ENCODE measurements at regions not wholly inside any gene's neighbourhood (a gene's known extent, or its start where the extent isn't known, plus 50 kb on each side); places are given as distances from the start of the nearest gene placed in this dataset.

GRCh38 chr2:193333539-193333938, 1138.8 kb upstream of the TMEFF2 start:
- Histone ChIP-seq H3K27ac (ENCODE audit: low read depth, low read length) (no peak overlapping the region), H3K56ac (replicated peaks; ENCODE audit: insufficient read length, low read depth, low read length) (no peak overlapping the region), H3K27me3 (replicated peaks in 1 of 4; ENCODE audit: control insufficient read depth in 3 of 4, extremely low read depth in 1 of 4, insufficient read depth in 3 of 4, low read length in 3 of 4) (no peaks in the 10 kb centered on the region), H4K5ac (ENCODE audit: insufficient read length, low read depth, low read length) (no peak overlapping the region), H3K9me3 (ENCODE audit: insufficient read depth in 2 of 2, low read depth in 1 of 2, low read length in 1 of 2) (no peaks in the 10 kb centered on the region), H3K4me2 (ENCODE audit: insufficient read depth in 1 of 2, low read depth in 2 of 2, low read length in 2 of 2) (no peak overlapping the region), H2BK15ac (ENCODE audit: low read length) (no peak overlapping the region), H3K79me2 (ENCODE audit: control insufficient read depth in 1 of 2, insufficient read depth in 2 of 2, low read length in 2 of 2) (no peaks in the 10 kb centered on the region), H4K91ac (replicated peaks; ENCODE audit: insufficient read length, low read length) (no peak overlapping the region), H3K4me3 (ENCODE audit: extremely low read depth in 1 of 4, insufficient read depth in 2 of 4, low read depth in 3 of 4, low read length in 4 of 4) (no peak overlapping the region), H3K4ac (replicated peaks; ENCODE audit: insufficient read length, low read depth, low read length) (no peak overlapping the region), H3K23me2 (ENCODE audit: low read depth, low read length) (no peaks in the 10 kb centered on the region), H2AFZ (ENCODE audit: low read length) (no peak overlapping the region), H3K23ac (ENCODE audit: insufficient read length) (no peak overlapping the region), H3K18ac (ENCODE audit: extremely low read depth, low read length) (no peak overlapping the region), H2BK120ac (replicated peaks; ENCODE audit: low read depth, low read length) (no peak overlapping the region), H3K36me3 (ENCODE audit: control insufficient read depth in 2 of 4, insufficient read depth in 4 of 4, low read length in 3 of 4) (no peaks in the 10 kb centered on the region), H4K20me1 (replicated peaks in 1 of 2; ENCODE audit: control insufficient read depth in 1 of 2, insufficient read depth in 2 of 2, low read length in 2 of 2) (no peaks in the 10 kb centered on the region), H3K4me1 (replicated peaks in 1 of 4; ENCODE audit: control insufficient read depth in 3 of 4, insufficient read depth in 4 of 4, low read length in 3 of 4) (no peaks in the 10 kb centered on the region), H3K9ac (replicated peaks in 1 of 4; ENCODE audit: extremely low read depth in 1 of 4, low read depth in 3 of 4, low read length in 3 of 4) (no peak overlapping the region), H2BK20ac (ENCODE audit: low read length) (no peak overlapping the region), H3K79me1 (ENCODE audit: low read depth, low read length) (no peaks in the 10 kb centered on the region), H2AK5ac (ENCODE audit: low read depth, low read length) (no peak overlapping the region), H2BK5ac (ENCODE audit: low read depth, low read length) (no peak overlapping the region), H3K14ac (ENCODE audit: insufficient read length) (no peak overlapping the region), H4K8ac (ENCODE audit: extremely low read depth, insufficient read depth, low read length) (no peak overlapping the region), H2BK12ac (ENCODE audit: low read depth, low read length) (no peak overlapping the region)
- DNase-seq (ENCODE audit: low read depth in 1 of 2, low spot score in 2 of 2) = no peak
- POLR2A ChIA-PET (ENCODE audit: partially characterized antibody) = no interaction called here
- no peak for FAIRE-seq
- no peak for TF ChIP-seq SRF (IDR thresholded peaks at IDR 0.05; ENCODE audit: low read depth, low read length)
- no peak for TF ChIP-seq TEAD4 (IDR thresholded peaks at IDR 0.05; ENCODE audit: low read depth, low read length)
- no peak for TF ChIP-seq CBX8 (IDR thresholded peaks at IDR 0.05; ENCODE audit: borderline replicate concordance, low read depth, low read length)
- TF ChIP-seq KDM1A (IDR thresholded peaks at IDR 0.05; ENCODE audit: borderline replicate concordance, low read length) = no peak
- no peak for TF ChIP-seq SIRT6 (IDR thresholded peaks at IDR 0.05; ENCODE audit: low read length)
- 96% methylated on average over 3 of the region's 3 CpGs; no CpG with 5 or more reads in 1 of the 2 experiments for WGBS, 2 experiments (ENCODE audit: extremely low coverage in 1 of 2, insufficient coverage in 1 of 2, insufficient read length in 1 of 2, insufficient replicate concordance in 2 of 2, low coverage in 1 of 2, low lambda C conversion rate in 2 of 2, missing lambda C conversion rate in 1 of 2)
- CTCF ChIA-PET (ENCODE audit: partially characterized antibody) = no interaction called here
